OCI-LY1 (cell line): ENCODE measurements at regions not wholly inside any gene's neighbourhood (a gene's known extent, or its start where the extent isn't known, plus 50 kb on each side); places are given as distances from the start of the nearest gene placed in this dataset.
"Not testable (repeated sequence)": the region's sequence is repeated elsewhere in the genome, so short reads cannot be mapped to it uniquely, and the experiment has no call there.

ENCODE experiments used
- EZH2 ChIP-seq: fragments of 200-600 bp; sonication (generic), shearing (Covaris generic); IDR thresholded peaks from 2 replicates; pipeline ENCODE4 v1.8.0; 2017; ENCODE audit warnings: borderline replicate concordance, mixed run types, mild to moderate bottlenecking, antibody characterized with exemption, low read length, moderate library complexity, mixed read lengths
- TF ChIP-seq, protein P1 (sequence below): fragments of 200-600 bp; sonication (generic), shearing (Covaris generic); IDR thresholded peaks from 2 replicates; pipeline ENCODE4 v1.5.1; 2017; ENCODE audit warnings: mild to moderate bottlenecking, antibody characterized with exemption, low read length, moderate library complexity, mixed read lengths

GRCh38 chr17:16865077-16865613 lies 106.8 kb downstream of the TNFRSF13B start:
- TF ChIP-seq, protein P1, sequence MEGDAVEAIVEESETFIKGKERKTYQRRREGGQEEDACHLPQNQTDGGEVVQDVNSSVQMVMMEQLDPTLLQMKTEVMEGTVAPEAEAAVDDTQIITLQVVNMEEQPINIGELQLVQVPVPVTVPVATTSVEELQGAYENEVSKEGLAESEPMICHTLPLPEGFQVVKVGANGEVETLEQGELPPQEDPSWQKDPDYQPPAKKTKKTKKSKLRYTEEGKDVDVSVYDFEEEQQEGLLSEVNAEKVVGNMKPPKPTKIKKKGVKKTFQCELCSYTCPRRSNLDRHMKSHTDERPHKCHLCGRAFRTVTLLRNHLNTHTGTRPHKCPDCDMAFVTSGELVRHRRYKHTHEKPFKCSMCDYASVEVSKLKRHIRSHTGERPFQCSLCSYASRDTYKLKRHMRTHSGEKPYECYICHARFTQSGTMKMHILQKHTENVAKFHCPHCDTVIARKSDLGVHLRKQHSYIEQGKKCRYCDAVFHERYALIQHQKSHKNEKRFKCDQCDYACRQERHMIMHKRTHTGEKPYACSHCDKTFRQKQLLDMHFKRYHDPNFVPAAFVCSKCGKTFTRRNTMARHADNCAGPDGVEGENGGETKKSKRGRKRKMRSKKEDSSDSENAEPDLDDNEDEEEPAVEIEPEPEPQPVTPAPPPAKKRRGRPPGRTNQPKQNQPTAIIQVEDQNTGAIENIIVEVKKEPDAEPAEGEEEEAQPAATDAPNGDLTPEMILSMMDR = not testable (repeated sequence)
- TF ChIP-seq EZH2 = not testable (repeated sequence)
